H1 (cell line): ENCODE measurements at regions not wholly inside any gene's neighbourhood (a gene's known extent, or its start where the extent isn't known, plus 50 kb on each side); places are given as distances from the start of the nearest gene placed in this dataset.

Source experiments
- CTCF ChIA-PET: fragments of 300-600 bp; sonication (Branson Sonifier 250); formaldehyde crosslinking; loops from one replicate; lab custom pipeline; 2021; ENCODE audit not compliant: partially characterized antibody; lab: Charles Lee
- POLR2A ChIA-PET: fragments of 300-600 bp; sonication (Branson Sonifier 250); formaldehyde crosslinking; loops from one replicate; lab custom pipeline; 2021; ENCODE audit warnings: inconsistent platforms; ENCODE audit not compliant: partially characterized antibody; lab: Charles Lee
- DNase-seq, 2 experiments: peaks; one replicate each; pipeline versions ENCODE4 v3.0.0 to v3.0.0-alpha.2; 2010 to 2022; ENCODE audit warnings: low spot score in 2 of 2, low read depth in 1 of 2, mixed read lengths in 1 of 2
- FAIRE-seq: peaks from 2 replicates; lab custom pipeline; 2011; peaks lifted over from hg19 to GRCh38; lab: Jason Lieb, UNC
- H2AFZ ChIP-seq: 2 replicates; pipeline ENCODE4 v1.8.1; 2012; ENCODE audit warnings: low read length, inconsistent platforms
- H2AK5ac ChIP-seq: 2 replicates; pipeline ENCODE4 v1.6.1; 2013; ENCODE audit warnings: low read depth, low read length
- H2BK120ac ChIP-seq: replicated peaks from 2 replicates; pipeline ENCODE3; 2013; ENCODE audit warnings: low read depth, low read length, inconsistent platforms
- H2BK12ac ChIP-seq: 2 replicates; pipeline ENCODE4 v1.6.1; 2013; ENCODE audit warnings: low read depth, low read length
- H2BK15ac ChIP-seq: 2 replicates; pipeline ENCODE4 v1.6.1; 2013; ENCODE audit warnings: low read length
- H2BK20ac ChIP-seq: 2 replicates; pipeline ENCODE4 v1.6.1; 2013; ENCODE audit warnings: low read length
- H2BK5ac ChIP-seq: 2 replicates; pipeline ENCODE4 v1.6.1; 2013; ENCODE audit warnings: low read depth, low read length
- H3K14ac ChIP-seq: 2 replicates; pipeline ENCODE4 v1.6.1; 2013; ENCODE audit warnings: inconsistent platforms; ENCODE audit not compliant: insufficient read length
- H3K18ac ChIP-seq: 2 replicates; pipeline ENCODE4 v1.6.1; 2013; ENCODE audit warnings: low read length; ENCODE audit errors: extremely low read depth
- H3K23ac ChIP-seq: 2 replicates; pipeline ENCODE4 v1.6.1; 2013; ENCODE audit warnings: inconsistent platforms; ENCODE audit not compliant: insufficient read length
- H3K23me2 ChIP-seq: 2 replicates; pipeline ENCODE4 v1.6.1; 2013; ENCODE audit warnings: low read depth, low read length
- H3K27ac ChIP-seq: 2 replicates; pipeline ENCODE4 v1.6.1; 2011; ENCODE audit warnings: low read depth, low read length, inconsistent platforms
- H3K27me3 ChIP-seq, 4 experiments: replicated peaks in 1 of 4; 1 replicate in 1 of 4; 2 replicates in 3 of 4; pipeline versions ENCODE4 v1.6.1 to v1.8.1; 2011 to 2013; ENCODE audit warnings: low read length in 3 of 4, mild to moderate bottlenecking in 3 of 4, inconsistent platforms in 2 of 4, mixed read lengths in 2 of 4, moderate library complexity in 1 of 4; ENCODE audit not compliant: control insufficient read depth in 3 of 4, insufficient read depth in 3 of 4; ENCODE audit errors: extremely low read depth in 1 of 4
- H3K36me3 ChIP-seq, 4 experiments: 2 replicates each; pipeline versions ENCODE4 v1.6.1 to v1.8.1; 2011 to 2013; ENCODE audit warnings: mild to moderate bottlenecking in 4 of 4, low read length in 3 of 4, moderate library complexity in 2 of 4, control low read depth in 1 of 4, inconsistent platforms in 1 of 4; ENCODE audit not compliant: insufficient read depth in 4 of 4, control insufficient read depth in 2 of 4
- H3K4ac ChIP-seq: replicated peaks from 2 replicates; pipeline ENCODE3; 2013; ENCODE audit warnings: low read length, low read depth, mixed read lengths, inconsistent platforms; ENCODE audit not compliant: insufficient read length
- H3K4me1 ChIP-seq, 4 experiments: replicated peaks in 1 of 4; 1 replicate in 1 of 4; 2 replicates in 3 of 4; pipeline versions ENCODE4 v1.6.1 to v1.8.1; 2011 to 2013; ENCODE audit warnings: low read length in 3 of 4, inconsistent platforms in 2 of 4, mixed read lengths in 1 of 4; ENCODE audit not compliant: insufficient read depth in 4 of 4, control insufficient read depth in 3 of 4
- H3K4me2 ChIP-seq, 2 experiments: 2 replicates each; pipeline versions ENCODE4 v1.6.1 to v1.8.1; 2011 to 2013; ENCODE audit warnings: low read depth in 2 of 2, low read length in 2 of 2, control low read depth in 1 of 2, inconsistent platforms in 1 of 2, mild to moderate bottlenecking in 1 of 2; ENCODE audit not compliant: insufficient read depth in 1 of 2
- H3K4me3 ChIP-seq, 4 experiments: fragments of 200-600, 300-600 bp in 1 of 4; sonication (generic), shearing (Covaris generic), sonication (Bioruptor Twin) in 1 of 4; 2 replicates each; pipeline versions ENCODE4 v1.5.1 to v1.8.1; 2011 to 2016; ENCODE audit warnings: low read length in 4 of 4, low read depth in 3 of 4, control low read depth in 2 of 4, inconsistent platforms in 2 of 4, mild to moderate bottlenecking in 2 of 4, mixed read lengths in 1 of 4, moderate library complexity in 1 of 4; ENCODE audit not compliant: insufficient read depth in 2 of 4; ENCODE audit errors: extremely low read depth in 1 of 4
- H3K56ac ChIP-seq: replicated peaks from 2 replicates; pipeline ENCODE3; 2013; ENCODE audit warnings: low read depth, mild to moderate bottlenecking, mixed read lengths, low read length, inconsistent platforms; ENCODE audit not compliant: insufficient read length
- H3K79me1 ChIP-seq: 2 replicates; pipeline ENCODE4 v1.6.1; 2013; ENCODE audit warnings: low read depth, low read length, control low read depth
- H3K79me2 ChIP-seq, 2 experiments: 2 replicates each; pipeline versions ENCODE4 v1.6.1 to v1.8.1; 2012 to 2013; ENCODE audit warnings: low read length in 2 of 2, mild to moderate bottlenecking in 2 of 2, inconsistent platforms in 1 of 2; ENCODE audit not compliant: insufficient read depth in 2 of 2, control insufficient read depth in 1 of 2
- H3K9ac ChIP-seq, 4 experiments: replicated peaks in 1 of 4; 1 replicate in 1 of 4; 2 replicates in 3 of 4; pipeline versions ENCODE4 v1.6.1 to v1.8.1; 2011 to 2013; ENCODE audit warnings: low read depth in 3 of 4, low read length in 3 of 4, control low read depth in 2 of 4, mild to moderate bottlenecking in 2 of 4, moderate library complexity in 2 of 4, inconsistent platforms in 1 of 4; ENCODE audit errors: extremely low read depth in 1 of 4
- H3K9me3 ChIP-seq, 2 experiments: 2 replicates each; pipeline versions ENCODE4 v1.6.1 to v1.8.1; 2012 to 2013; ENCODE audit warnings: mild to moderate bottlenecking in 2 of 2, moderate library complexity in 2 of 2, control low read depth in 1 of 2, inconsistent platforms in 1 of 2, low read depth in 1 of 2, low read length in 1 of 2, mixed read lengths in 1 of 2; ENCODE audit not compliant: insufficient read depth in 2 of 2
- H4K20me1 ChIP-seq, 2 experiments: replicated peaks in 1 of 2; 2 replicates each; pipeline versions ENCODE3 to v1.8.1; 2011 to 2013; ENCODE audit warnings: inconsistent platforms in 2 of 2, low read length in 2 of 2, mild to moderate bottlenecking in 1 of 2; ENCODE audit not compliant: insufficient read depth in 2 of 2, control insufficient read depth in 1 of 2
- H4K5ac ChIP-seq: 2 replicates; pipeline ENCODE4 v1.6.1; 2013; ENCODE audit warnings: low read length, low read depth, mixed read lengths, inconsistent platforms; ENCODE audit not compliant: insufficient read length
- H4K8ac ChIP-seq: 2 replicates; pipeline ENCODE4 v1.8.0; 2013; ENCODE audit warnings: mild to moderate bottlenecking, moderate library complexity, low read length, inconsistent platforms; ENCODE audit not compliant: insufficient read depth; ENCODE audit errors: extremely low read depth
- H4K91ac ChIP-seq: replicated peaks from 2 replicates; pipeline ENCODE3; 2013; ENCODE audit warnings: low read length, mixed read lengths, inconsistent platforms; ENCODE audit not compliant: insufficient read length
- BRCA1 ChIP-seq: IDR thresholded peaks from 2 replicates; pipeline ENCODE4 v1.6.1; 2012; ENCODE audit warnings: low read depth, low read length, improper control_type of control experiment
- CEBPB ChIP-seq: IDR thresholded peaks from 2 replicates; pipeline ENCODE4 v1.6.1; 2012; ENCODE audit warnings: low read depth, low read length
- CHD1 ChIP-seq: IDR thresholded peaks from 2 replicates; pipeline ENCODE4 v1.6.1; 2012; ENCODE audit warnings: low read depth, low read length, improper control_type of control experiment
- EZH2 ChIP-seq: fragments of 200-600 bp; sonication (generic); IDR thresholded peaks from 2 replicates; pipeline ENCODE4 v1.7.1; 2012; ENCODE audit warnings: low read depth, mild to moderate bottlenecking, moderate library complexity, low read length, inconsistent platforms; ENCODE audit not compliant: severe bottlenecking
- KDM1A ChIP-seq: fragments of 200-600, 300-600 bp; sonication (generic); IDR thresholded peaks from 2 replicates; pipeline ENCODE4 v1.7.1; 2016; ENCODE audit warnings: mild to moderate bottlenecking, low read length, borderline replicate concordance
- KDM4A ChIP-seq: IDR thresholded peaks from one replicate; pipeline ENCODE4 v1.7.1; 2012; ENCODE audit warnings: low read depth, mild to moderate bottlenecking, moderate library complexity, low read length, inconsistent platforms; ENCODE audit not compliant: severe bottlenecking
- MAFK ChIP-seq: IDR thresholded peaks from 2 replicates; pipeline ENCODE4 v1.6.1; 2012; ENCODE audit warnings: low read depth, mild to moderate bottlenecking, improper control_type of control experiment, low read length
- POLR2AphosphoS5 ChIP-seq: IDR thresholded peaks from 2 replicates; pipeline ENCODE4 v1.6.1; 2011; ENCODE audit warnings: low read depth, low read length
- RBBP5 ChIP-seq: IDR thresholded peaks from 2 replicates; pipeline ENCODE4 v1.7.1; 2012; ENCODE audit warnings: low read depth, mild to moderate bottlenecking, inconsistent platforms, low read length, moderate library complexity, borderline replicate concordance
- SAP30 ChIP-seq: fragments of 300-600 bp; sonication (generic); IDR thresholded peaks from 2 replicates; pipeline ENCODE4 v1.7.1; 2012; ENCODE audit warnings: low read length, moderate library complexity, mild to moderate bottlenecking, inconsistent platforms; ENCODE audit not compliant: insufficient read depth, insufficient replicate concordance
- SUZ12 ChIP-seq: fragments of 200-600 bp; sonication (generic); IDR thresholded peaks from 2 replicates; pipeline ENCODE4 v1.6.1; 2012; ENCODE audit warnings: mild to moderate bottlenecking, inconsistent platforms, low read length, moderate library complexity, mixed read lengths
- TCF12 ChIP-seq: IDR thresholded peaks from 2 replicates; pipeline ENCODE4 v1.6.1; 2011; ENCODE audit warnings: low read depth, mild to moderate bottlenecking, low read length
- TEAD4 ChIP-seq: IDR thresholded peaks from 2 replicates; pipeline ENCODE4 v1.6.1; 2012; ENCODE audit warnings: low read depth, low read length, inconsistent platforms, mixed read lengths
- WGBS, 2 experiments: shearing (Covaris generic) in 1 of 2; methylation state at CpG; one replicate each; pipeline versions ENCODE4 v1.1.6 to v1.1.7; 2013 to 2015; ENCODE audit warnings: low lambda C conversion rate in 2 of 2, mixed read lengths in 2 of 2, inconsistent platforms in 1 of 2, low coverage in 1 of 2, missing lambda C conversion rate in 1 of 2; ENCODE audit not compliant: insufficient replicate concordance in 2 of 2, insufficient coverage in 1 of 2, insufficient read length in 1 of 2; ENCODE audit errors: extremely low coverage in 1 of 2, missing lambda C conversion rate in 1 of 2; 5-methylcytosine and 5-hydroxymethylcytosine counted together
- TF ChIP-seq, protein P1 (sequence below): IDR thresholded peaks from 2 replicates; pipeline ENCODE4 v1.6.1; 2012; ENCODE audit warnings: inconsistent platforms
- TF ChIP-seq, protein P2 (sequence below): IDR thresholded peaks from 2 replicates; pipeline ENCODE4 v1.6.1; 2012; ENCODE audit warnings: inconsistent platforms

- Histone ChIP-seq H3K4me3 (no peak overlapping the region), H3K27me3 (no peaks in the 10 kb centered on the region), H3K27ac (no peak overlapping the region), H4K20me1 (no peaks in the 10 kb centered on the region), H3K18ac (no peak overlapping the region), H2BK5ac (no peak overlapping the region), H3K23me2 (no peaks in the 10 kb centered on the region), H2BK15ac (no peak overlapping the region), H2AK5ac (no peak overlapping the region), H3K9me3 (no peaks in the 10 kb centered on the region), H4K5ac (no peak overlapping the region), H3K56ac (no peak overlapping the region), H3K79me1 (no peaks in the 10 kb centered on the region), H2BK12ac (no peak overlapping the region), H3K14ac (no peak overlapping the region), H3K36me3 (no peaks in the 10 kb centered on the region), H3K79me2 (no peaks in the 10 kb centered on the region), H4K91ac (no peak overlapping the region), H2BK20ac (no peak overlapping the region), H3K4me1 (no peaks in the 10 kb centered on the region), H3K9ac (no peak overlapping the region), H4K8ac (no peak overlapping the region), H2BK120ac (no peak overlapping the region), H3K4me2 (no peak overlapping the region), H3K4ac (no peak overlapping the region), H3K23ac (no peak overlapping the region), H2AFZ (no peak overlapping the region)
- WGBS, 2 experiments = 93% methylated on average over 2 of the region's 2 CpGs; no CpG with 5 or more reads in 1 of the 2 experiments
- FAIRE-seq = no peak
- no peak for DNase-seq
- CTCF ChIA-PET = no interaction called here
- POLR2A ChIA-PET = no interaction called here
- TF ChIP-seq SAP30 (no peak), CHD1 (no peak), TCF12 (no peak), TEAD4 (no peak), KDM1A (no peak), EZH2 (no peak), RBBP5 (no peak), POLR2AphosphoS5 (no peak), CEBPB (no peak), BRCA1 (no peak), MAFK (peak; percentile 35; the same call in 1 of the 2 replicates), KDM4A (no peak), SUZ12 (no peak)
- TF ChIP-seq, protein P1, sequence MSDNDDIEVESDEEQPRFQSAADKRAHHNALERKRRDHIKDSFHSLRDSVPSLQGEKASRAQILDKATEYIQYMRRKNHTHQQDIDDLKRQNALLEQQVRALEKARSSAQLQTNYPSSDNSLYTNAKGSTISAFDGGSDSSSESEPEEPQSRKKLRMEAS = no peak
- TF ChIP-seq, protein P2, sequence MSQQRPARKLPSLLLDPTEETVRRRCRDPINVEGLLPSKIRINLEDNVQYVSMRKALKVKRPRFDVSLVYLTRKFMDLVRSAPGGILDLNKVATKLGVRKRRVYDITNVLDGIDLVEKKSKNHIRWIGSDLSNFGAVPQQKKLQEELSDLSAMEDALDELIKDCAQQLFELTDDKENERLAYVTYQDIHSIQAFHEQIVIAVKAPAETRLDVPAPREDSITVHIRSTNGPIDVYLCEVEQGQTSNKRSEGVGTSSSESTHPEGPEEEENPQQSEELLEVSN = no peak
Measured at GRCh38 chr1:191702124-191702523, 456.1 kb upstream of the RGS18 start.
